ENCODE measurements at regions not wholly inside any gene's neighbourhood (a gene's known extent, or its start where the extent isn't known, plus 50 kb on each side); places are given as distances from the start of the nearest gene placed in this dataset.

- Mint-ChIP-seq H3K4me1 (no peaks in the 10 kb centered on the region), H3K27ac (no peak overlapping the region), H3K27me3 (ENCODE audit: low read depth in 3 of 3) (peaks cover 0 to 1% (median 1%) of the 10 kb centered on the region in 3 donors), H3K36me3 (no peaks in the 10 kb centered on the region), H3K9me3 (peaks cover 0 to 3% (median 0%) of the 10 kb centered on the region in 7 donors), H3K4me3 (no peak overlapping the region)
- no peak overlapping the region for H3K4me2 ChIP-seq (replicated peaks; ENCODE audit: extremely low read depth, low read length, poor library complexity, severe bottlenecking)
- no peak for DNase-seq
- no peaks in the 10 kb centered on the region for H3K36me3 ChIP-seq (replicated peaks in 1 of 2; ENCODE audit: control insufficient read depth in 1 of 2, insufficient read depth in 2 of 2, low read length in 2 of 2)
- H3K9ac ChIP-seq (ENCODE audit: insufficient read depth, low read length, poor library complexity, severe bottlenecking): no peak overlapping the region
- no peak overlapping the region for H3K4me3 ChIP-seq (replicated peaks in 1 of 3; ENCODE audit: low read depth in 2 of 3, low read length in 3 of 3)
- H3K27me3 ChIP-seq (ENCODE audit: control insufficient read depth in 2 of 2, insufficient read depth in 2 of 2, low read length in 2 of 2): no peaks in the 10 kb centered on the region
- no peak overlapping the region for H3K27ac ChIP-seq (ENCODE audit: low read depth in 1 of 2, low read length in 2 of 2)
- WGBS (ENCODE audit: insufficient coverage): no CpG with 5 or more reads among the region's 4 CpGs
- H3K79me2 ChIP-seq (ENCODE audit: insufficient read depth, low read length): no peaks in the 10 kb centered on the region
- H2AFZ ChIP-seq (ENCODE audit: insufficient read depth, low read depth, low read length, poor library complexity, severe bottlenecking): no peak overlapping the region
- no peak for TF ChIP-seq CTCF (IDR thresholded peaks at IDR 0.05)
- no peaks in the 10 kb centered on the region for H3K4me1 ChIP-seq (ENCODE audit: control insufficient read depth in 1 of 2, insufficient read depth in 2 of 2, low read length in 2 of 2)
- no peaks in the 10 kb centered on the region for H3K9me3 ChIP-seq (replicated peaks in 1 of 2; ENCODE audit: control insufficient read depth in 1 of 2, insufficient read depth in 1 of 2, low read length in 2 of 2)
- H4K20me1 ChIP-seq (ENCODE audit: insufficient read depth, low read length): no peaks in the 10 kb centered on the region
- intact Hi-C loops (cut with micrococcal nuclease): no loop called here
Measured at GRCh38 chrX:116292183-116292582, 121.6 kb downstream of the AGTR2 start.

- Histone ChIP-seq H3K79me2 (ENCODE audit: insufficient read depth, low read length) (no peaks in the 10 kb centered on the region), H3K4me1 (ENCODE audit: control insufficient read depth in 1 of 2, insufficient read depth in 2 of 2, low read length in 2 of 2) (no peaks in the 10 kb centered on the region), H4K20me1 (ENCODE audit: insufficient read depth, low read length) (no peaks in the 10 kb centered on the region), H3K27me3 (ENCODE audit: control insufficient read depth in 2 of 2, insufficient read depth in 2 of 2, low read length in 2 of 2) (no peaks in the 10 kb centered on the region), H3K4me3 (replicated peaks in 1 of 3; ENCODE audit: low read depth in 2 of 3, low read length in 3 of 3) (no peak overlapping the region), H2AFZ (ENCODE audit: insufficient read depth, low read depth, low read length, poor library complexity, severe bottlenecking) (no peak overlapping the region), H3K27ac (ENCODE audit: low read depth in 1 of 2, low read length in 2 of 2) (no peak overlapping the region), H3K9me3 (replicated peaks in 1 of 2; ENCODE audit: control insufficient read depth in 1 of 2, insufficient read depth in 1 of 2, low read length in 2 of 2) (no peaks in the 10 kb centered on the region), H3K9ac (ENCODE audit: insufficient read depth, low read length, poor library complexity, severe bottlenecking) (no peak overlapping the region), H3K4me2 (replicated peaks; ENCODE audit: extremely low read depth, low read length, poor library complexity, severe bottlenecking) (no peak overlapping the region), H3K36me3 (replicated peaks in 1 of 2; ENCODE audit: control insufficient read depth in 1 of 2, insufficient read depth in 2 of 2, low read length in 2 of 2) (no peaks in the 10 kb centered on the region)
- Mint-ChIP-seq H3K4me1 (no peaks in the 10 kb centered on the region), H3K36me3 (no peaks in the 10 kb centered on the region), H3K27me3 (ENCODE audit: low read depth in 3 of 3) (peaks cover 0 to 1% (median 0%) of the 10 kb centered on the region in 3 donors), H3K9me3 (peaks cover 0 to 3% (median 2%) of the 10 kb centered on the region in 7 donors), H3K4me3 (no peak overlapping the region), H3K27ac (no peak overlapping the region)
- TF ChIP-seq CTCF (IDR thresholded peaks at IDR 0.05): no peak
- WGBS (ENCODE audit: insufficient coverage): no CpG with 5 or more reads among the region's 3 CpGs
- DNase-seq: no peak
- intact Hi-C loops (cut with micrococcal nuclease): no loop called here
Measured at GRCh38 chrX:116298956-116299355, 128.4 kb downstream of the AGTR2 start.

Measured in CD14-positive monocyte (primary cell).